CD14-positive monocyte (primary cell): ENCODE measurements at regions not wholly inside any gene's neighbourhood (a gene's known extent, or its start where the extent isn't known, plus 50 kb on each side); places are given as distances from the start of the nearest gene placed in this dataset.

ENCODE experiments used
- DNase-seq, 3 donors: peaks; one replicate each; pipeline ENCODE4 v3.0.0-alpha.2; 2011 to 2022
- H2AFZ ChIP-seq: 2 replicates; pipeline ENCODE4 v1.6.0; 2012; ENCODE audit warnings: mild to moderate bottlenecking, low read depth, low read length, inconsistent platforms; ENCODE audit not compliant: insufficient read depth, poor library complexity, severe bottlenecking
- H3K27ac ChIP-seq, 2 donors: 1 replicate in 1 of 2; 2 replicates in 1 of 2; pipeline ENCODE4 v1.5.1; 2012 to 2013; ENCODE audit warnings: low read length in 2 of 2, control low read depth in 1 of 2, inconsistent platforms in 1 of 2, low read depth in 1 of 2, mild to moderate bottlenecking in 1 of 2
- H3K27me3 ChIP-seq, 2 donors: one replicate each; pipeline versions ENCODE4 v1.6.0 to v1.6.1; 2011 to 2013; ENCODE audit warnings: low read length in 2 of 2; ENCODE audit not compliant: control insufficient read depth in 2 of 2, insufficient read depth in 2 of 2
- H3K36me3 ChIP-seq, 2 donors: replicated peaks in 1 of 2; 1 replicate in 1 of 2; 2 replicates in 1 of 2; pipeline versions ENCODE4 v1.5.1 to v1.6.1; 2012 to 2013; ENCODE audit warnings: low read length in 2 of 2, control low read depth in 1 of 2, inconsistent platforms in 1 of 2, mild to moderate bottlenecking in 1 of 2; ENCODE audit not compliant: insufficient read depth in 2 of 2, control insufficient read depth in 1 of 2
- H3K4me1 ChIP-seq, 2 donors: 1 replicate in 1 of 2; 2 replicates in 1 of 2; pipeline versions ENCODE4 v1.5.1 to v1.6.1; 2012 to 2013; ENCODE audit warnings: low read length in 2 of 2, control low read depth in 1 of 2, inconsistent platforms in 1 of 2, mild to moderate bottlenecking in 1 of 2, moderate library complexity in 1 of 2; ENCODE audit not compliant: insufficient read depth in 2 of 2, control insufficient read depth in 1 of 2
- H3K4me2 ChIP-seq: replicated peaks from 2 replicates; pipeline ENCODE3; 2012; ENCODE audit warnings: low read length, moderate library complexity, mild to moderate bottlenecking; ENCODE audit not compliant: poor library complexity, severe bottlenecking; ENCODE audit errors: extremely low read depth
- H3K4me3 ChIP-seq, 3 experiments: fragments of 200-600 bp in 1 of 3; sonication (generic) in 1 of 3; replicated peaks in 1 of 3; 1 replicate in 2 of 3; 2 replicates in 1 of 3; pipeline ENCODE4 v1.5.1; 2011 to 2013; ENCODE audit warnings: low read length in 3 of 3, mild to moderate bottlenecking in 3 of 3, control low read depth in 2 of 3, low read depth in 2 of 3, inconsistent platforms in 1 of 3, moderate library complexity in 1 of 3
- H3K79me2 ChIP-seq: 2 replicates; pipeline ENCODE4 v1.6.0; 2012; ENCODE audit warnings: mild to moderate bottlenecking, control low read depth, inconsistent platforms, low read length, moderate library complexity; ENCODE audit not compliant: insufficient read depth
- H3K9ac ChIP-seq: 2 replicates; pipeline ENCODE4 v1.6.0; 2017; ENCODE audit warnings: low read length, mild to moderate bottlenecking; ENCODE audit not compliant: insufficient read depth, poor library complexity, severe bottlenecking
- H3K9me3 ChIP-seq, 2 donors: replicated peaks in 1 of 2; 1 replicate in 1 of 2; 2 replicates in 1 of 2; pipeline versions ENCODE4 v1.5.1 to v1.6.1; 2012 to 2013; ENCODE audit warnings: low read length in 2 of 2, control low read depth in 1 of 2; ENCODE audit not compliant: control insufficient read depth in 1 of 2, insufficient read depth in 1 of 2
- H4K20me1 ChIP-seq: 2 replicates; pipeline ENCODE4 v1.6.0; 2012; ENCODE audit warnings: mild to moderate bottlenecking, low read length, control low read depth, moderate library complexity; ENCODE audit not compliant: insufficient read depth
- H3K27ac Mint-ChIP-seq, 7 donors: one replicate each; pipeline ENCODE4 v1.8.0; 2020; ENCODE audit warnings: mild to moderate bottlenecking in 7 of 7, mixed read lengths in 7 of 7, moderate library complexity in 6 of 7, inconsistent platforms in 2 of 7
- H3K27me3 Mint-ChIP-seq, 3 donors: one replicate each; pipeline ENCODE4 v1.8.0; 2021 to 2022; ENCODE audit warnings: low read depth in 3 of 3, mild to moderate bottlenecking in 3 of 3, mixed read lengths in 3 of 3, moderate library complexity in 3 of 3, inconsistent platforms in 1 of 3
- H3K36me3 Mint-ChIP-seq, 2 donors: one replicate each; pipeline ENCODE4 v1.8.0; 2020; ENCODE audit warnings: mixed read lengths in 2 of 2, inconsistent platforms in 1 of 2, mild to moderate bottlenecking in 1 of 2
- H3K4me1 Mint-ChIP-seq: one replicate; pipeline ENCODE4 v1.8.0; 2020; ENCODE audit warnings: mild to moderate bottlenecking, mixed read lengths
- H3K4me3 Mint-ChIP-seq, 2 donors: one replicate each; pipeline ENCODE4 v1.8.0; 2020; ENCODE audit warnings: mild to moderate bottlenecking in 2 of 2, mixed read lengths in 2 of 2, moderate library complexity in 1 of 2
- H3K9me3 Mint-ChIP-seq, 7 donors: one replicate each; pipeline ENCODE4 v1.8.0; 2020 to 2022; ENCODE audit warnings: mixed read lengths in 7 of 7, mild to moderate bottlenecking in 6 of 7, moderate library complexity in 6 of 7, inconsistent platforms in 2 of 7
- WGBS: methylation state at CpG from one replicate; pipeline ENCODE4 v1.1.5; 2013; ENCODE audit warnings: missing lambda C conversion rate; ENCODE audit not compliant: insufficient coverage; 5-methylcytosine and 5-hydroxymethylcytosine counted together
- intact Hi-C, 2 donors: fragments of 100-400 bp; cut with micrococcal nuclease; formaldehyde crosslinking; loops; one replicate each; pipeline versions ENCODE4 v1.15.0 to v1.15.1; 2023
- TF ChIP-seq, protein P1 (sequence below): fragments of 200-600 bp; IDR thresholded peaks from one replicate; pipeline ENCODE4 v1.8.0; 2022; ENCODE audit warnings: antibody characterized with exemption, mild to moderate bottlenecking

DNA sequence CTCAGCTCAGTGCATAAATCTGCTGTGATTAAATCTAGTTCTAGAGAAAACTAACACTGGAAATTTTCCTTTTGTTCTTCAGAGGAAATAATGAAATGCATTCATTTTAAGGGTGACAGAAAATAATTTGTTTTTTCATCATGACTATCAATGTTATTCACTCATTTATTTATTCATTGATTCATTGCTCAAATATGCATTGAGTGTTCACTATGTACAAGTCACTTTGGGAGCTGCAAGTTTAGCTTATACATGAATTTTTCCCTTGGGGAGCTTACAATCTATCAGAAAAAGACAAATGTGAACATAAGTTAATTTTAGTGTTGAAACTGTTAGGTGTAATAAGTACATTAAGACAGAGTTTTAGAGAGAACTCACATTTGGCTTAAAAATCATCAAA is 897.8 kb downstream of the CENPC start:
- Histone ChIP-seq H3K9me3 (no peaks in the 10 kb centered on the region), H3K27me3 (no peaks in the 10 kb centered on the region), H4K20me1 (no peaks in the 10 kb centered on the region), H3K4me3 (no peak overlapping the region), H3K27ac (no peak overlapping the region), H3K4me1 (no peaks in the 10 kb centered on the region), H3K36me3 (no peaks in the 10 kb centered on the region), H3K4me2 (no peak overlapping the region), H2AFZ (no peak overlapping the region), H3K79me2 (no peaks in the 10 kb centered on the region), H3K9ac (no peak overlapping the region)
- intact Hi-C loops = no loop called here
- Mint-ChIP-seq H3K9me3 (peaks cover 0 to 4% (median 2%) of the 10 kb centered on the region in 7 donors), H3K27ac (no peak overlapping the region), H3K4me3 (no peak overlapping the region), H3K36me3 (no peaks in the 10 kb centered on the region), H3K27me3 (no peaks in the 10 kb centered on the region), H3K4me1 (no peaks in the 10 kb centered on the region)
- TF ChIP-seq, protein P1, sequence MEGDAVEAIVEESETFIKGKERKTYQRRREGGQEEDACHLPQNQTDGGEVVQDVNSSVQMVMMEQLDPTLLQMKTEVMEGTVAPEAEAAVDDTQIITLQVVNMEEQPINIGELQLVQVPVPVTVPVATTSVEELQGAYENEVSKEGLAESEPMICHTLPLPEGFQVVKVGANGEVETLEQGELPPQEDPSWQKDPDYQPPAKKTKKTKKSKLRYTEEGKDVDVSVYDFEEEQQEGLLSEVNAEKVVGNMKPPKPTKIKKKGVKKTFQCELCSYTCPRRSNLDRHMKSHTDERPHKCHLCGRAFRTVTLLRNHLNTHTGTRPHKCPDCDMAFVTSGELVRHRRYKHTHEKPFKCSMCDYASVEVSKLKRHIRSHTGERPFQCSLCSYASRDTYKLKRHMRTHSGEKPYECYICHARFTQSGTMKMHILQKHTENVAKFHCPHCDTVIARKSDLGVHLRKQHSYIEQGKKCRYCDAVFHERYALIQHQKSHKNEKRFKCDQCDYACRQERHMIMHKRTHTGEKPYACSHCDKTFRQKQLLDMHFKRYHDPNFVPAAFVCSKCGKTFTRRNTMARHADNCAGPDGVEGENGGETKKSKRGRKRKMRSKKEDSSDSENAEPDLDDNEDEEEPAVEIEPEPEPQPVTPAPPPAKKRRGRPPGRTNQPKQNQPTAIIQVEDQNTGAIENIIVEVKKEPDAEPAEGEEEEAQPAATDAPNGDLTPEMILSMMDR = no peak
- DNase-seq = no peak

DNA sequence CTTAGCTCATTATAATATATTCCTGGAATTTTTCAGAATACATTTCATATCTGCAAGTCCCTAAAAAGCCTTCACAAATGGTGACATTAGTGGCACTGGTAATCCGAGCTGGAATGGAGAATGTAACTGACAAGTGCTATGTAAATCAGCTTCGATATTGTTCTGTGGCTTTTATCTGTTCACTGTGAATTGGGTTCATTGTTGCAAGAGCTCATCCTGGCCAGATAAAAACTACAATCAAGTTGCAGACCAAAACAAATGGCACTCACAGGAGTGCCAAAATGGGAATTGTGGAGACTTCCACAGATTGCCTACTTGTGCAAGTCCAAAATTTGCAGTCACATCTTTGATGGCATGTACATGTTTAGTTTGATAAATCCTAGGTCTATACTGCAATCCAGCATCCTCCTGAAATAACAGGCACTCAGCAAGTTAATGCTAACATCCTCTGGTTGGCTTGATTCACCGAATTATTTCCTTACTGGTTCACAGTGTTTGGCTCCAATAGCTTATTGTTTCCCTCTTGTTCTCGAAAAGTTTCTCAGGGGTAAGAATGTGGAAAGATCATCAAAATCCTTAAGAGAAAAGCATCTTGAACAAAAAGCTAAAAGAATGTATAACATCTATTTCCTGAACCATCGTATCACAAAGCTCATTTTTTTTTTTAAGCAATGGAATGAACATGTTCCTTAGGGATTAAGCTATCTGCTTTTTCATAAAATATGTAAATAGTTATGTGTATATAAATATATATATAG is 904.9 kb downstream of the CENPC start:
- H3K9ac ChIP-seq = no peak overlapping the region
- H3K9me3 ChIP-seq = no peaks in the 10 kb centered on the region
- H4K20me1 ChIP-seq = no peaks in the 10 kb centered on the region
- no peaks in the 10 kb centered on the region for H3K36me3 Mint-ChIP-seq
- no peak overlapping the region for H3K4me2 ChIP-seq
- TF ChIP-seq, protein P1 = no peak
- no peaks in the 10 kb centered on the region for H3K36me3 ChIP-seq
- no CpG with 5 or more reads among the region's 5 CpGs for WGBS
- no peaks in the 10 kb centered on the region for H3K4me1 ChIP-seq
- no peaks in the 10 kb centered on the region for H3K79me2 ChIP-seq
- no peak overlapping the region for H3K27ac Mint-ChIP-seq
- H3K4me3 Mint-ChIP-seq = no peak overlapping the region
- no peaks in the 10 kb centered on the region for H3K27me3 ChIP-seq
- no peak overlapping the region for H3K27ac ChIP-seq
- intact Hi-C loops = no loop called here
- no peaks in the 10 kb centered on the region for H3K4me1 Mint-ChIP-seq
- H3K9me3 Mint-ChIP-seq = peaks cover 0 to 2% (median 0%) of the 10 kb centered on the region in 7 donors
- no peak for DNase-seq
- no peak overlapping the region for H2AFZ ChIP-seq
- no peaks in the 10 kb centered on the region for H3K27me3 Mint-ChIP-seq
- H3K4me3 ChIP-seq = no peak overlapping the region
